MM.1S (cell line): ENCODE measurements at regions not wholly inside any gene's neighbourhood (a gene's known extent, or its start where the extent isn't known, plus 50 kb on each side); places are given as distances from the start of the nearest gene placed in this dataset.

Experiments
- EZH2 ChIP-seq: fragments of 300-600 bp; sonication (generic); optimal IDR thresholded peaks from 2 replicates; pipeline ENCODE3; 2017; ENCODE audit warnings: low read depth, mild to moderate bottlenecking, antibody characterized with exemption, low read length, mixed read lengths
- EZH2phosphoT487 ChIP-seq: fragments of 300-600 bp; sonication (generic); IDR thresholded peaks from 2 replicates; pipeline ENCODE4 v1.6.1; 2018; ENCODE audit warnings: antibody characterized with exemption, low read length
- TF ChIP-seq, protein P1 (sequence below): fragments of 300-600 bp; sonication (generic); IDR thresholded peaks from 2 replicates; pipeline ENCODE4 v1.5.1; 2016; ENCODE audit warnings: antibody characterized with exemption, low read length, mixed read lengths

DNA sequence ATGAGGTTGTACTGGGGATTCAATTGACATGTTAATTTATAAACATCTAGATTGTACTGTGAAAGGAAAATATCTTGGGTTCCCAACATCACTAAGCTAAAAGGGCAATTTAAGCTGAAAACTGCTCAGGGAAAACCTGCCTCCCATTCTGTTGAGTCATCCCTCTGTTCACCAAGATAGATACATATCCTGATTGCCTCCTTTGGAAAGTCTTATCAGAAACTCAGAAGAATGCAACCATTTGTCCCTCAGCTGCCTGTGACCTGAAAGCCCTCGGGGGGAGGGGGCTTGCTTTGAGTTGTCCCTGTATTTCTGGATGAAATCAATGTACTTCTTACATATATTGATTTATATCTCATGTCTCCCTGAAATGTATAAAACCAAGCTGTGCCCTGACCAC, 187.0 kb upstream of the ETV3 start:
- TF ChIP-seq, protein P1, sequence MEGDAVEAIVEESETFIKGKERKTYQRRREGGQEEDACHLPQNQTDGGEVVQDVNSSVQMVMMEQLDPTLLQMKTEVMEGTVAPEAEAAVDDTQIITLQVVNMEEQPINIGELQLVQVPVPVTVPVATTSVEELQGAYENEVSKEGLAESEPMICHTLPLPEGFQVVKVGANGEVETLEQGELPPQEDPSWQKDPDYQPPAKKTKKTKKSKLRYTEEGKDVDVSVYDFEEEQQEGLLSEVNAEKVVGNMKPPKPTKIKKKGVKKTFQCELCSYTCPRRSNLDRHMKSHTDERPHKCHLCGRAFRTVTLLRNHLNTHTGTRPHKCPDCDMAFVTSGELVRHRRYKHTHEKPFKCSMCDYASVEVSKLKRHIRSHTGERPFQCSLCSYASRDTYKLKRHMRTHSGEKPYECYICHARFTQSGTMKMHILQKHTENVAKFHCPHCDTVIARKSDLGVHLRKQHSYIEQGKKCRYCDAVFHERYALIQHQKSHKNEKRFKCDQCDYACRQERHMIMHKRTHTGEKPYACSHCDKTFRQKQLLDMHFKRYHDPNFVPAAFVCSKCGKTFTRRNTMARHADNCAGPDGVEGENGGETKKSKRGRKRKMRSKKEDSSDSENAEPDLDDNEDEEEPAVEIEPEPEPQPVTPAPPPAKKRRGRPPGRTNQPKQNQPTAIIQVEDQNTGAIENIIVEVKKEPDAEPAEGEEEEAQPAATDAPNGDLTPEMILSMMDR = no peak
- TF ChIP-seq EZH2 (no peak), EZH2phosphoT487 (no peak)
